Hepatocyte (in vitro differentiated cells): ENCODE measurements at regions not wholly inside any gene's neighbourhood (a gene's known extent, or its start where the extent isn't known, plus 50 kb on each side); places are given as distances from the start of the nearest gene placed in this dataset.

Experiments
- EZH2phosphoT487 ChIP-seq: fragments of 200-600 bp; sonication (generic); IDR thresholded peaks from one replicate; pipeline ENCODE4 v1.6.1; 2018; ENCODE audit warnings: antibody characterized with exemption, mild to moderate bottlenecking, low read depth, moderate library complexity; ENCODE audit not compliant: unreplicated experiment, severe bottlenecking
- TF ChIP-seq, protein P1 (sequence below): fragments of 200-600 bp; sonication (generic); IDR thresholded peaks from 2 replicates; pipeline ENCODE4 v1.5.1; 2016; ENCODE audit warnings: antibody characterized with exemption, mild to moderate bottlenecking; ENCODE audit not compliant: poor library complexity

DNA sequence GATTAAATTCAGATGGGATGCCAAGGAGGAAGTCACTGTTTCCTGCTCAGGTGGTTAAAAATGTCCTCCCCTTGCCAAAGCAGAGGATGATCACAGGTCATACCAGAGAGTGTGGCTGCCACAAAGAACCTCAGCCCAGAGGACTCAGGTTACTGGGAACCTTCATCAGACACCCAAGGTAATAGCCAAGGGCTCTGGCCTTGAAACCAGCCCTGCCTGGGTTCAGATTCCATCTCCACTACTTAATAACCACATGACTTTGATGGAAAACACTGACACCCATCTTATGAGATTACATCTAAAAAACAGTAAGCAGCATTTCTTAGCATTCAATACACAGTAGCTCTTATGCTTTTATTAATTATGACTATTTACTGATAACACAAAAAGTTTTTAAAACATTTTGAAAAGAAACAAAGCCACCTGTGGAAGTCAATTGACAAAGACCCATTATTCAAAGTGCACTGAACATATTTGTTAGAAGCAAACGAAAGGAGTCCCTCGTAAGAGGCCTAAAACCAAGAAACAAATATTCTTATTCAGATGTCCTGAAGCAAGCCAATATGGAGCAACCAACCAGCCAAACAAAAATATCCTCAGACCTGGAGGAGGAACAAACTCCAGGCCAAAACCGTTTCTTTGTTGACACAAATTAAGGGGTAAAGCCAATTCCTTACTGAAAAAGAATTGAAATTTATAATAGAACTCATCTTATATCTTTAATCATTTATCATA, 241.5 kb downstream of the RNF152 start:
- TF ChIP-seq EZH2phosphoT487, result no peak
- TF ChIP-seq, protein P1, sequence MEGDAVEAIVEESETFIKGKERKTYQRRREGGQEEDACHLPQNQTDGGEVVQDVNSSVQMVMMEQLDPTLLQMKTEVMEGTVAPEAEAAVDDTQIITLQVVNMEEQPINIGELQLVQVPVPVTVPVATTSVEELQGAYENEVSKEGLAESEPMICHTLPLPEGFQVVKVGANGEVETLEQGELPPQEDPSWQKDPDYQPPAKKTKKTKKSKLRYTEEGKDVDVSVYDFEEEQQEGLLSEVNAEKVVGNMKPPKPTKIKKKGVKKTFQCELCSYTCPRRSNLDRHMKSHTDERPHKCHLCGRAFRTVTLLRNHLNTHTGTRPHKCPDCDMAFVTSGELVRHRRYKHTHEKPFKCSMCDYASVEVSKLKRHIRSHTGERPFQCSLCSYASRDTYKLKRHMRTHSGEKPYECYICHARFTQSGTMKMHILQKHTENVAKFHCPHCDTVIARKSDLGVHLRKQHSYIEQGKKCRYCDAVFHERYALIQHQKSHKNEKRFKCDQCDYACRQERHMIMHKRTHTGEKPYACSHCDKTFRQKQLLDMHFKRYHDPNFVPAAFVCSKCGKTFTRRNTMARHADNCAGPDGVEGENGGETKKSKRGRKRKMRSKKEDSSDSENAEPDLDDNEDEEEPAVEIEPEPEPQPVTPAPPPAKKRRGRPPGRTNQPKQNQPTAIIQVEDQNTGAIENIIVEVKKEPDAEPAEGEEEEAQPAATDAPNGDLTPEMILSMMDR, result no peak
